ENCODE measurements at regions not wholly inside any gene's neighbourhood (a gene's known extent, or its start where the extent isn't known, plus 50 kb on each side); places are given as distances from the start of the nearest gene placed in this dataset.
A peak's percentile ranks its signal among the peaks of the same experiment; 100 is the strongest.

DNA sequence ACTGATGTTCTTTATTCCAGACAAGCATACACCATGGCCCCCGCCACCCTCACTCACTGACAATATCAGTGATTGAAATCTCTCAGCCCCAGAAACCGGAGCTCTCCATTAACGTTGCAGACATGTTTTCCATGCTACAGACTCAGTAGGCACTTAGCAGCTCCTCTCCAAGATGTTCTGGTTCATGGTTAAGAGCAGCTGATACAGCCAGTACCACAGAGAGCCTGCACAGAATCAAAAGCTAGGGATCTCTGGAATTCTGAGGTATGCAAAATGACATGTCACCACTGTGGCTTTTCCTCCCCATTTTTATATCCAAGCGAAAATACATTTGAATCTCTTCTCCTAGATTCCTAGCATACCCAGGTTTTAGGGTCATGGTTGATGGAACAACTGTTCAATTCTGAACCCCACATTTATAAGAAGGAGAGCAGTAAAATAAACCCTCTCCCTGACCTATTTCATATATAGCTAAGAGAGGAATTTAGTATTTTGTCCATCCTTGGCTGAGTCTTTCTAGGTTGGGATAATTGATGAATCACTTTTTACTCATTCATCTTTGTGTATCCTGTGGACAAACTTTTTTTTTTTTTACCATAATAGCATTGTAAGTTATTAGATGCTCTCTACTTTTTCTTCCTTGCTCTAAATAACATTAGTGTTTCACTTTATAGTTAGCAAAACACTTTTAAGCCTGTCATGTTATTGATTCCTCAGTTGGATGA, 488.4 kb upstream of the PIK3C3 start:
- Histone ChIP-seq H3K9ac (replicated peaks in 1 of 4; ENCODE audit: extremely low read depth in 1 of 4, low read depth in 3 of 4, low read length in 3 of 4) (no peak overlapping the region), H3K56ac (replicated peaks; ENCODE audit: insufficient read length, low read depth, low read length) (no peak overlapping the region), H2AK5ac (ENCODE audit: low read depth, low read length) (no peak overlapping the region), H2BK20ac (ENCODE audit: low read length) (no peak overlapping the region), H4K91ac (replicated peaks; ENCODE audit: insufficient read length, low read length) (no peak overlapping the region), H4K8ac (ENCODE audit: extremely low read depth, insufficient read depth, low read length) (no peak overlapping the region), H4K20me1 (replicated peaks in 1 of 2; ENCODE audit: control insufficient read depth in 1 of 2, insufficient read depth in 2 of 2, low read length in 2 of 2) (no peaks in the 10 kb centered on the region), H3K27ac (ENCODE audit: low read depth, low read length) (no peak overlapping the region), H3K4me2 (ENCODE audit: insufficient read depth in 1 of 2, low read depth in 2 of 2, low read length in 2 of 2) (no peak overlapping the region), H3K23ac (ENCODE audit: insufficient read length) (no peak overlapping the region), H3K18ac (ENCODE audit: extremely low read depth, low read length) (no peak overlapping the region), H3K14ac (ENCODE audit: insufficient read length) (no peak overlapping the region), H3K9me3 (ENCODE audit: insufficient read depth in 2 of 2, low read depth in 1 of 2, low read length in 1 of 2) (no peaks in the 10 kb centered on the region), H4K5ac (ENCODE audit: insufficient read length, low read depth, low read length) (no peak overlapping the region), H2BK15ac (ENCODE audit: low read length) (no peak overlapping the region), H2BK5ac (ENCODE audit: low read depth, low read length) (0 out of 2 replicates have a peak overlapping the region, but pooled peaks have one; percentile 46), H3K4me1 (replicated peaks in 1 of 4; ENCODE audit: control insufficient read depth in 3 of 4, insufficient read depth in 4 of 4, low read length in 3 of 4) (peaks cover 0 to 10% (median 4%) of the 10 kb centered on the region in 4 experiments; a peak in 3 of 7 replicates), H3K4ac (replicated peaks; ENCODE audit: insufficient read length, low read depth, low read length) (no peak overlapping the region), H3K27me3 (replicated peaks in 1 of 4; ENCODE audit: control insufficient read depth in 3 of 4, extremely low read depth in 1 of 4, insufficient read depth in 3 of 4, low read length in 3 of 4) (no peaks in the 10 kb centered on the region), H3K79me2 (ENCODE audit: control insufficient read depth in 1 of 2, insufficient read depth in 2 of 2, low read length in 2 of 2) (no peaks in the 10 kb centered on the region), H2AFZ (ENCODE audit: low read length) (no peak overlapping the region), H3K4me3 (ENCODE audit: extremely low read depth in 1 of 4, insufficient read depth in 2 of 4, low read depth in 3 of 4, low read length in 4 of 4) (no peak overlapping the region), H3K79me1 (ENCODE audit: low read depth, low read length) (no peaks in the 10 kb centered on the region), H2BK12ac (ENCODE audit: low read depth, low read length) (no peak overlapping the region), H2BK120ac (replicated peaks; ENCODE audit: low read depth, low read length) (no peak overlapping the region), H3K23me2 (ENCODE audit: low read depth, low read length) (no peaks in the 10 kb centered on the region), H3K36me3 (ENCODE audit: control insufficient read depth in 2 of 4, insufficient read depth in 4 of 4, low read length in 3 of 4) (no peaks in the 10 kb centered on the region)
- no peak for FAIRE-seq
- 92% methylated on average over 4 of the region's 4 CpGs; no CpG with 5 or more reads in 1 of the 2 experiments for WGBS, 2 experiments (ENCODE audit: extremely low coverage in 1 of 2, insufficient coverage in 1 of 2, insufficient read length in 1 of 2, insufficient replicate concordance in 2 of 2, low coverage in 1 of 2, low lambda C conversion rate in 2 of 2, missing lambda C conversion rate in 1 of 2)
- DNase-seq (ENCODE audit: low read depth in 1 of 2, low spot score in 2 of 2) = no peak
- ChIA-PET CTCF (ENCODE audit: partially characterized antibody) (no interaction called here), POLR2A (ENCODE audit: partially characterized antibody) (no interaction called here)

Data from H1 (cell line).